ENCODE measurements at regions not wholly inside any gene's neighbourhood (a gene's known extent, or its start where the extent isn't known, plus 50 kb on each side); places are given as distances from the start of the nearest gene placed in this dataset.

DNA sequence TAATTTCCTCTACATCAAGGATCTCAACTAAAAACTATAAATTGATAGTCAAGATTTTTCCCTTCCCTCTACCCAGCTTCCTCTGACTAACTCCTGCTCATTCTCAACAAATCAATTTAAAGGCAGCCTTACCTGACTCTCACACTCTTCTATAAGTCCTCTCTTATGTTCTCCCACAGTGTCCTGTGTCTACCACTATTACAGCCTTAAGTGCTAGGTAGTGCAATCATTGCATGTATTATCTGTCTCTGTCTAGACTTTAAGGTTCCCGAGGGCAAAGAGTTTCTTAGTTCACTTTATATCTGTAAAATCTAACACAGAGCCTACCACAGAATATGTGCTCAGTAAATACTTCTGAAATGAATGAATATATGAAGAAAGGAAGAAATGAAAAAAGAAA, 123.7 kb downstream of the BTC start:
- ATAC-seq (ENCODE audit: low read depth in 2 of 2): no peak
- Mint-ChIP-seq H3K27me3 (peaks cover 20 to 40% (median 23%) of the 10 kb centered on the region in 3 donors), H3K4me3 (no peak overlapping the region), H3K9me3 (no peaks in the 10 kb centered on the region), H3K4me1 (peaks cover 0 to 2% (median 0%) of the 10 kb centered on the region in 3 donors), H3K36me3 (no peaks in the 10 kb centered on the region), H3K27ac (no peak overlapping the region)
- DNase-seq: no peak

DNA sequence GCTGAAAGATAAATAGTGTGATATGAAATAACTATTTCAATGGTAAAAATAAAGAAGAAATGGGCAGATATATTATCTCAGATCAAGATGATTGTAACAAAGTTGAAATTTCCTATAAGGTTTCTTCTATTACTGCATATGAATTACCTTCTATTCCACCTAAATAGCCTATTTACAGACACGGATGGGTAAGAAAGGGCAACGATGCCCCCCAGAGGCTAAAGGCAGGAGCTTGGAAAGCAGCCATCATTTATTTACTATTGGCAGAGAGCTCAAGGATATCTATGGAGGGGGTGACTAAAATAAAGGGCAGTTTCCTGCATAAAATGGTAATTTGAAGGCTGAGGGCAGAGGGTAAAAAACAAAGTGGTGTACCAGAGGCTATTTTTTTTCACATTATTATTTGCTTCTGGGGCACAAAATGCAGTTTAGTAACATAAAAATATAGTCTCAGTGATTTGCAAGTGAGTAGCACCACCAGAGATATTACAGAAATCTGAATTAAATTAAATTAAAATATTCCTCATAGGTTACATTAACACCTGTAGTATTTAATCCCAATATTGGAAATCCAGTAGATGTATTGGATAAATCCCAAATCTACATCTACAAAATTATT, 123.1 kb downstream of the BTC start:
- ATAC-seq (ENCODE audit: low read depth in 2 of 2) (peak in 1 of 2 donors; percentile 39), DNase-seq (peak; percentile 7)
- Mint-ChIP-seq H3K4me3 (no peak overlapping the region), H3K27me3 (peaks cover 20 to 39% (median 23%) of the 10 kb centered on the region in 3 donors), H3K36me3 (no peaks in the 10 kb centered on the region), H3K9me3 (no peaks in the 10 kb centered on the region), H3K4me1 (peaks cover 0 to 4% (median 0%) of the 10 kb centered on the region in 3 donors), H3K27ac (peak overlapping the region in 1 of 6 donors; percentile 23)

DNA sequence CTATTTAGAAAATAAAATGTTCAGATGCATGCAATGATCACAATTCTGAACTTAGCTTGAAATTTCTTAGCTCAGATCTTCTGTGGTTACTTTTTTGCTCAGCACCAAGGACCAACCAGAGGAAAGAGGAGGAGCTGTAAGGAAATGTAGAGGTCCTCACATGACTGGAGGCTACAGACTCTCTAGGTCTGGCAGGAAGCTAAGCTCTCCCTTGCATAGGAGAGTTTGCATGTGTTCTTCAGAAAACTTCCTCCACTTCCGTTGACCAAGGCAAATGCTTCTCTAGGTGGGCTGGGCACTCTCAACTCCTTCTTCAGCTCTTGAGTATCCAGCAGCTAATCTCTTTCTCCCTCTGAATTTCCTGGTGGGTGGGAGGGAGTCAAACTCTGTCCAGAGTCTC, 119.6 kb downstream of the BTC start:
- Mint-ChIP-seq H3K4me3 (no peak overlapping the region), H3K36me3 (no peaks in the 10 kb centered on the region), H3K27ac (no peak overlapping the region), H3K9me3 (peaks cover 0 to 4% (median 0%) of the 10 kb centered on the region in 7 donors), H3K4me1 (peaks cover 0 to 4% (median 0%) of the 10 kb centered on the region in 3 donors), H3K27me3 (peaks cover 15 to 30% (median 24%) of the 10 kb centered on the region in 3 donors)
- DNase-seq: no peak
- no peak for ATAC-seq (ENCODE audit: low read depth in 2 of 2)

DNA sequence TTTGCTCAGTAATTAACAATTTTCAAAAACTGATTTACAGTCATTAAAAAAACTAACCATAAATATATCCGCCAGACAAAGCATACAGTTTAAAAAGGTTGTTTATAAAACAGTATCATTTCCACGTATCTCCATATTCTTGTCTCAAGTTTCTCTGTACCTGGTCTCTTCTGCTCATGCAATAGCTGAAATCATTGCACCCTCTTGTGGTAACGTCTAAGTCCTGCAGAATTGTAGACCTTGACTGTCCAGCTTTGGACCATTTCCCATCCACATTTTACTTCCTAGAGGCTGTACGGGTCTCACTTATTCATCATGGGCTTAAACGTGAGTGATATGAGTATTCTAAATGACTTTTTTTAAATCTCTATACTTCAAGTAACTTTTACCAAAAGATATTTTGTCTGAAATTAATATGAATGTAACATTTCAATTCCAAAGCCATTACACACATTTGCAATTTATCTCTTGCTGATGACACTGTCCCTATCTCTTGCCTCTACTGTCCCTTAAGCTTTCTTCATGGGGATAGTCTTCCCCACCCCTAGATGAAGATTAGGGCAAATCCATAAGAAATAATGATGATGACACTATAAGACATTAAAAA, 118.5 kb downstream of the BTC start:
- no peak overlapping the region for H3K27ac Mint-ChIP-seq
- no peak overlapping the region for H3K4me3 Mint-ChIP-seq
- DNase-seq (peak; percentile 19), ATAC-seq (ENCODE audit: low read depth in 2 of 2) (peak; percentile 38 to 56)
- H3K27me3 Mint-ChIP-seq: peaks cover 14 to 28% (median 23%) of the 10 kb centered on the region in 3 donors
- peaks cover 0 to 6% (median 0%) of the 10 kb centered on the region in 7 donors for H3K9me3 Mint-ChIP-seq
- H3K4me1 Mint-ChIP-seq: peaks cover 0 to 4% (median 0%) of the 10 kb centered on the region in 3 donors
- no peaks in the 10 kb centered on the region for H3K36me3 Mint-ChIP-seq

DNA sequence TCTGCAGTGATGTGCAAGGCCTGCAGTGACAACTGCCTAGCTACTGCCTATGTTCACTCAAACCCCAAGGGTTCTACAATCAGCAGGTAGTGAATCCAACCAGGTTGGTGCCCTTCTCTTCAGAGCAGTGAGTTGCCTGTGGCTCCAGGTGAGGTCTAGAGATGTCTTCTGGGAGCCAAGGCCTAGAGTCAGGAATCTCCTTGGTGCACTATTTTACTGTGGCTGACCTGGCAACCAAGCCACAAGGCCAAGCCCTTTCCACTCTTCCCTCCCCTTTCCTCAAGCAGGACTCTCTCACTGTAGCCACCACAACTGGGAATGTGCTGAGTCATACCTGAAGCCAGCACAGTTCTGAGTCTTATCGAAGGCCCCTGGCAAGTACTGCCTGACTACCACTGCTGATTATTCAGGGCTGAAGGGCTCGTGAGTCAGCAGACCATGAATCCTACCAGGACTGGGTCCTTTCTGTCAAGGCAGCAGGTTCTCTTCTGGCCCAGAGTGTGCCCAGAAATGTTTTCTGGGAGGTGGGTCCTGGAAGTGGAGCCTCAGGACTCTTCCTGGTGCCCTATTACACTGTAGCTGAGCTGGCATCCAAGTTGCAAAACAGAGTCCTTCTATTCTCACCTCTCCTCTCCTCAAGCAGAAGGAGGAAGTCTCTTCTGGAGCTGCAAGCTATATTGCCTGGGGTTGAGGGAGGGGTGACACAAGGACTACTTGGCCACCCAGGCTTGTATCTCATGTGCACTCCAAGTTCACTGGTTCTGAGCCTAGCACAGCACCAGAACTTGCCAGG, 111.6 kb downstream of the BTC start:
- Mint-ChIP-seq H3K27me3 (peaks cover 9 to 27% (median 24%) of the 10 kb centered on the region in 3 donors), H3K27ac (no peak overlapping the region), H3K9me3 (peaks cover 0 to 12% (median 1%) of the 10 kb centered on the region in 7 donors), H3K36me3 (no peaks in the 10 kb centered on the region), H3K4me1 (no peaks in the 10 kb centered on the region), H3K4me3 (no peak overlapping the region)
- DNase-seq (no peak), ATAC-seq (ENCODE audit: low read depth in 2 of 2) (no peak)

DNA sequence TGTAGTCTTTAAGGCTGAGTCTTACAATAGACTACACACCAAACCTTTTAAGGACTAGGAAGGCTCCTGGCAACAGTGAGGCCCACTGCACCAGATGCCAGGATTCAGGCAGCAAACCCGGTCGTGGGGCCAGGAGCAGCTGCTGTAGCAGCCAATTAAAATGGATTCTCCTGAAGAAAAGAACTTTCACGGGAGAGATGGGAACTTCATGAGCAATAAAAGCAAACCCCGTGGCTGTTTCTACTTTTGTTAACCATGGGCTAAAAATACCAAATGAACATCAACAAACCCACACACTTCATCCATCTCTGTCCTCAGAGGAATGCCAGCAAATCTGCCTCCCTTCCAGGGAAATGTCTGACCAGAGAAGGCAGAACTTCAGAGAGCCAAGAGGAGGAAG, 101.4 kb downstream of the BTC start:
- ATAC-seq (ENCODE audit: low read depth in 2 of 2): no peak
- Mint-ChIP-seq H3K36me3 (no peaks in the 10 kb centered on the region), H3K27ac (no peak overlapping the region), H3K9me3 (no peaks in the 10 kb centered on the region), H3K27me3 (peaks cover 7 to 33% (median 12%) of the 10 kb centered on the region in 3 donors), H3K4me3 (no peak overlapping the region), H3K4me1 (no peaks in the 10 kb centered on the region)
- DNase-seq: no peak
